ENCODE measurements at regions not wholly inside any gene's neighbourhood (a gene's known extent, or its start where the extent isn't known, plus 50 kb on each side); places are given as distances from the start of the nearest gene placed in this dataset.

DNA sequence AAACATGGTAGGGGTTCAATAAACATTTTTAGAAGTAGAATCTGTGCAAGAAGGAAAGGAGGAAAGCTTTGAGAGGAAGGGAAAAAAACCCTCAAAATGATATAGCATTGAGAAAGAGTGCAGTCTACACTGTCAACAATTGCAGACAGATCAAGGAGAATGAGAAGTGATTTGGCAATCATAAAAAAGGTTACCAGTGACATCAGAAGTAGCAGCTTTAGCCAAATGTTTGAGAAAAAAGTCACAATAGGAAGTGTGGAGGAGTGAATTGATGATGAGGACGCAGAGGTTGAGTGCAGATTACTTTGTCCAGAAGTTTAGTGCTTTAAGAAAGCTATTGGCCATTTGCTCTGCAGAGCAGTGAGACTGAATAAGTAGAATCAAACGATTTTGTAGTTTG, 155.0 kb downstream of the GJA1 start:
- H3K4me3 ChIP-seq (ENCODE audit: low read depth, low read length): no peak overlapping the region
- no peak overlapping the region for H3K27ac ChIP-seq (ENCODE audit: extremely low read depth, low read depth, low read length)
- TF ChIP-seq, protein P1, sequence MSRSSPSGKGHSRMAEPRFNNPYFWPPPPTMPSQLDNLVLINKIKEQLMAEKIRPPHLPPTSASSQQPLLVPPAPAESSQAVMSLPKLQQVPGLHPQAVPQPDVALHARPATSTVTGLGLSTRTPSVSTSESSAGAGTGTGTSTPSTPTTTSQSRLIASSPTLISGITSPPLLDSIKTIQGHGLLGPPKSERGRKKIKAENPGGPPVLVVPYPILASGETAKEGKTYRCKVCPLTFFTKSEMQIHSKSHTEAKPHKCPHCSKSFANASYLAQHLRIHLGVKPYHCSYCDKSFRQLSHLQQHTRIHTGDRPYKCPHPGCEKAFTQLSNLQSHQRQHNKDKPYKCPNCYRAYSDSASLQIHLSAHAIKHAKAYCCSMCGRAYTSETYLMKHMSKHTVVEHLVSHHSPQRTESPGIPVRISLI (tag by site-specific recombination; IDR thresholded peaks at IDR 0.05): no peak
- TF ChIP-seq, protein P2, sequence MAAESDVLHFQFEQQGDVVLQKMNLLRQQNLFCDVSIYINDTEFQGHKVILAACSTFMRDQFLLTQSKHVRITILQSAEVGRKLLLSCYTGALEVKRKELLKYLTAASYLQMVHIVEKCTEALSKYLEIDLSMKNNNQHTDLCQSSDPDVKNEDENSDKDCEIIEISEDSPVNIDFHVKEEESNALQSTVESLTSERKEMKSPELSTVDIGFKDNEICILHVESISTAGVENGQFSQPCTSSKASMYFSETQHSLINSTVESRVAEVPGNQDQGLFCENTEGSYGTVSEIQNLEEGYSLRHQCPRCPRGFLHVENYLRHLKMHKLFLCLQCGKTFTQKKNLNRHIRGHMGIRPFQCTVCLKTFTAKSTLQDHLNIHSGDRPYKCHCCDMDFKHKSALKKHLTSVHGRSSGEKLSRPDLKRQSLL (tag by site-specific recombination; IDR thresholded peaks at IDR 0.05): no peak
- TF ChIP-seq ZNF433 (tag by site-specific recombination; IDR thresholded peaks at IDR 0.05; ENCODE audit: low read depth) (no peak), MZF1 (tag by site-specific recombination; IDR thresholded peaks at IDR 0.05; ENCODE audit: borderline replicate concordance) (no peak), ZNF16 (tag by site-specific recombination; IDR thresholded peaks at IDR 0.05; ENCODE audit: low read depth) (no peak), ZNF776 (tag by site-specific recombination; IDR thresholded peaks at IDR 0.05; ENCODE audit: borderline replicate concordance) (no peak), ZBTB17 (tag by site-specific recombination; IDR thresholded peaks at IDR 0.05) (no peak), ZNF623 (tag by site-specific recombination; IDR thresholded peaks at IDR 0.05) (no peak), ZNF621 (tag by site-specific recombination; IDR thresholded peaks at IDR 0.05) (no peak), IKZF3 (tag by site-specific recombination; IDR thresholded peaks at IDR 0.05) (no peak)
- TF ChIP-seq, protein P3, sequence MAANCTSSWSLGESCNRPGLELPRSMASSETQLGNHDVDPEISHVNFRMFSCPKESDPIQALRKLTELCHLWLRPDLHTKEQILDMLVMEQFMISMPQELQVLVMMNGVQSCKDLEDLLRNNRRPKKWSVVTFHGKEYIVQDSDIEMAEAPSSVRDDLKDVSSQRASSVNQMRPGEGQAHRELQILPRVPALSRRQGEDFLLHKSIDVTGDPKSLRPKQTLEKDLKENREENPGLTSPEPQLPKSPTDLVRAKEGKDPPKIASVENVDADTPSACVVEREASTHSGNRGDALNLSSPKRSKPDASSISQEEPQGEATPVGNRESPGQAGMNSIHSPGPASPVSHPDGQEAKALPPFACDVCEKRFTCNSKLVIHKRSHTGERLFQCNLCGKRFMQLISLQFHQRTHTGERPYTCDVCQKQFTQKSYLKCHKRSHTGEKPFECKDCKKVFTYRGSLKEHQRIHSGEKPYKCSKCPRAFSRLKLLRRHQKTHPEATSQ (tag by site-specific recombination; IDR thresholded peaks at IDR 0.05): no peak
- TF ChIP-seq, protein P4, sequence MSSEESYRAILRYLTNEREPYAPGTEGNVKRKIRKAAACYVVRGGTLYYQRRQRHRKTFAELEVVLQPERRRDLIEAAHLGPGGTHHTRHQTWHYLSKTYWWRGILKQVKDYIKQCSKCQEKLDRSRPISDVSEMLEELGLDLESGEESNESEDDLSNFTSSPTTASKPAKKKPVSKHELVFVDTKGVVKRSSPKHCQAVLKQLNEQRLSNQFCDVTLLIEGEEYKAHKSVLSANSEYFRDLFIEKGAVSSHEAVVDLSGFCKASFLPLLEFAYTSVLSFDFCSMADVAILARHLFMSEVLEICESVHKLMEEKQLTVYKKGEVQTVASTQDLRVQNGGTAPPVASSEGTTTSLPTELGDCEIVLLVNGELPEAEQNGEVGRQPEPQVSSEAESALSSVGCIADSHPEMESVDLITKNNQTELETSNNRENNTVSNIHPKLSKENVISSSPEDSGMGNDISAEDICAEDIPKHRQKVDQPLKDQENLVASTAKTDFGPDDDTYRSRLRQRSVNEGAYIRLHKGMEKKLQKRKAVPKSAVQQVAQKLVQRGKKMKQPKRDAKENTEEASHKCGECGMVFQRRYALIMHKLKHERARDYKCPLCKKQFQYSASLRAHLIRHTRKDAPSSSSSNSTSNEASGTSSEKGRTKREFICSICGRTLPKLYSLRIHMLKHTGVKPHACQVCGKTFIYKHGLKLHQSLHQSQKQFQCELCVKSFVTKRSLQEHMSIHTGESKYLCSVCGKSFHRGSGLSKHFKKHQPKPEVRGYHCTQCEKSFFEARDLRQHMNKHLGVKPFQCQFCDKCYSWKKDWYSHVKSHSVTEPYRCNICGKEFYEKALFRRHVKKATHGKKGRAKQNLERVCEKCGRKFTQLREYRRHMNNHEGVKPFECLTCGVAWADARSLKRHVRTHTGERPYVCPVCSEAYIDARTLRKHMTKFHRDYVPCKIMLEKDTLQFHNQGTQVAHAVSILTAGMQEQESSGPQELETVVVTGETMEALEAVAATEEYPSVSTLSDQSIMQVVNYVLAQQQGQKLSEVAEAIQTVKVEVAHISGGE (tag by site-specific recombination; conservative IDR thresholded peaks at IDR 0.05; ENCODE audit: low read depth): no peak
- POLR2A ChIA-PET: no interaction called here
- no peaks in the 10 kb centered on the region for H3K4me1 ChIP-seq (ENCODE audit: control insufficient read depth, insufficient read depth, low read length)
- no peaks in the 10 kb centered on the region for H3K36me3 ChIP-seq (ENCODE audit: control insufficient read depth in 2 of 2, insufficient read depth in 1 of 2, low read length in 2 of 2)
- no peaks in the 10 kb centered on the region for H3K9me3 ChIP-seq (ENCODE audit: control insufficient read depth, insufficient read depth, low read depth, low read length)
- CTCF ChIA-PET: interaction anchor here (0.6 to 0.8 kb wide), 3 partner anchors 12 to 387 kb away, joined by 3 to 4 read pairs (median 3); no protein-coding TSS in a partner anchor

DNA sequence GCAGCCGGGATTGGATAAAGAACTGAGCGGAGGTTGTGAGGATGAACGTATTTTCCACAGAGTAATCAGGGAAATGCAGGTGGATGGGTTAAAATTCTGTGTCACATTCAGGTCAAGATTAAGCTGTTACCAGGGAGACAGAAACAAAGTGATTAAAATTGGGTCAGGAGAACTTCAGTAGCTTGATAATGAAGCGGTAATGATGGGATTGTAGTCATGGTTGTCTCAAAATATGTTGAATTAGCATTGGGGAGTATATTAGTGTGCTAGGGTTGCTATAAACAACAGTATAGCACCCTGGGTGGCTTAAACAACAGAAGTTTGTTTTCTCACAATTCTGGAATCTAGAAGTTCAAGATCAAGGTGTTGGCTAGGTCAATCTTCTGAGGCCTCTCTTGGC, 155.5 kb downstream of the GJA1 start:
- no peak for TF ChIP-seq ZNF341 (tag by site-specific recombination; IDR thresholded peaks at IDR 0.05; ENCODE audit: low read depth)
- ChIA-PET POLR2A (no interaction called here), CTCF (interaction anchor here (0.6 to 0.8 kb wide), 2 partner anchors 227 to 387 kb away, joined by 3 to 4 read pairs; no protein-coding TSS in a partner anchor)
- no peaks in the 10 kb centered on the region for H3K9me3 ChIP-seq (ENCODE audit: control insufficient read depth, insufficient read depth, low read depth, low read length)
- H3K4me3 ChIP-seq (ENCODE audit: low read depth, low read length): no peak overlapping the region
- H3K36me3 ChIP-seq (ENCODE audit: control insufficient read depth in 2 of 2, insufficient read depth in 1 of 2, low read length in 2 of 2): no peaks in the 10 kb centered on the region
- no peaks in the 10 kb centered on the region for H3K4me1 ChIP-seq (ENCODE audit: control insufficient read depth, insufficient read depth, low read length)
- H3K27ac ChIP-seq (ENCODE audit: extremely low read depth, low read depth, low read length): no peak overlapping the region

DNA sequence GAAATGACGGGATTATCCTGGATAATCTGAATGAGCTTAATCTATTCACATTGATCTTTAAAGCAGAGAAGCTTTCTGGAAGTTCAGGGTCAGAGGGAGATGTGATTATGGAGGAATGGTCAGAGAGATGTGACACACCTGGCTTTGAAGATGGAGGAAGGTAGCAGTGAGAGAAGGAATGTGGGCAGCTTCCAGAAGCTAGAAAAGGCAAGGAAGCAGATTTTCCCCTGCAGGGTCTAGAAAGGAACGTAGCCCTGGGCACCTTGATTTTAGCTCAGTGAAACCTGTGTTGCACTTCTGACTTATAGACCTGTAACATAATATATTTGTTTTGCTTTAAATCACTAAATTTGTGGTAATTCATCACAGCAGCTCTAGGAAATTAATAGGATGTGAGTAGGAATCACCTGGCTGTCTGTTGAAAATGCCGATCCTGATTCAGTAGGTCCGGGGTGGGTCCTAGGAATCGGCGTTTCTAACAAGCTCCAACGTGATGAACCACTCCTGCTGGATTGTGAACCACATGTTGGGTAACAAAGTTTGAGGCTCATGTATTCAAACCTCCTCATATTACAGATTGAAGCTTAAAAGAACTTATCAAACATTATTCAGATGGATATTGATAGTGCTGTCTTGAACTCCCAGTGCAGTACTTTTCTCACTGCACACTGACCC, 157.0 kb downstream of the GJA1 start:
- POLR2A ChIA-PET: no interaction called here
- CTCF ChIA-PET: interaction anchor here (0.7 to 0.9 kb wide), 2 partner anchors 162 to 212 kb away, joined by 3 to 4 read pairs; no protein-coding TSS in a partner anchor
- Histone ChIP-seq H3K27ac (ENCODE audit: extremely low read depth, low read depth, low read length) (no peak overlapping the region), H3K4me1 (ENCODE audit: control insufficient read depth, insufficient read depth, low read length) (no peaks in the 10 kb centered on the region), H3K9me3 (ENCODE audit: control insufficient read depth, insufficient read depth, low read depth, low read length) (no peaks in the 10 kb centered on the region), H3K4me3 (ENCODE audit: low read depth, low read length) (no peak overlapping the region), H3K36me3 (ENCODE audit: control insufficient read depth in 2 of 2, insufficient read depth in 1 of 2, low read length in 2 of 2) (no peaks in the 10 kb centered on the region)
- TF ChIP-seq ZNF404 (tag by site-specific recombination; IDR thresholded peaks at IDR 0.05) (no peak), ZNF155 (tag by site-specific recombination; IDR thresholded peaks at IDR 0.05) (no peak), ZNF140 (tag by site-specific recombination; IDR thresholded peaks at IDR 0.05) (no peak), ZBTB7A (tag by site-specific recombination; IDR thresholded peaks at IDR 0.05; ENCODE audit: low read depth) (no peak), HOXD13 (CRISPR knock-in tag; IDR thresholded peaks at IDR 0.05; ENCODE audit: borderline replicate concordance) (no peak), ZNF791 (tag by site-specific recombination; IDR thresholded peaks at IDR 0.05) (no peak), MYNN (tag by site-specific recombination; IDR thresholded peaks at IDR 0.05; ENCODE audit: borderline replicate concordance) (no peak), SCRT1 (tag by site-specific recombination; IDR thresholded peaks at IDR 0.05; ENCODE audit: borderline replicate concordance) (no peak), KLF8 (tag by site-specific recombination; IDR thresholded peaks at IDR 0.05) (no peak), ZNF311 (tag by site-specific recombination; IDR thresholded peaks at IDR 0.05; ENCODE audit: borderline replicate concordance) (no peak)
